TTC549 (cell line): ENCODE measurements at regions not wholly inside any gene's neighbourhood (a gene's known extent, or its start where the extent isn't known, plus 50 kb on each side); places are given as distances from the start of the nearest gene placed in this dataset.

Experiments
- FAIRE-seq: peaks from 2 replicates; lab custom pipeline; 2012; peaks lifted over from hg19 to GRCh38; lab: Jason Lieb, UNC

DNA sequence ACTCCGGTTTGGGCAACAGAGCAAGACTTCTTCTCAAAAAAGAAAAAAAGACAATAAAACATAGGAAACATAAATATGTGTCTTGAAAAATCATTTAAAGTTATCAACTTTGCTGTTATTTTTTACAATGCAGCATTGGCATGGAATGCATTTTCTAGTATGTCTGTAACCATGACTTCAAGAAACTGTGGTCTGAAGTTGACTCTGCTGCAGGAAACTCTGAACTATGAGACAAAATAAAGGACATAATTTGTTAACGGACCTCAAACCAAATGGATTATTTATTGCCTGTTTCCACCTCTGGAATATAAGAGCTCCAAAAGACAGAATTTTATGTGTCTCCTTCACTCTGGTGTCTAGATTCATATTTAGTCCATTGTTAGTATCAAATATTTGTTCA is 79.1 kb downstream of the TRIB2 start:
- no peak for FAIRE-seq

DNA sequence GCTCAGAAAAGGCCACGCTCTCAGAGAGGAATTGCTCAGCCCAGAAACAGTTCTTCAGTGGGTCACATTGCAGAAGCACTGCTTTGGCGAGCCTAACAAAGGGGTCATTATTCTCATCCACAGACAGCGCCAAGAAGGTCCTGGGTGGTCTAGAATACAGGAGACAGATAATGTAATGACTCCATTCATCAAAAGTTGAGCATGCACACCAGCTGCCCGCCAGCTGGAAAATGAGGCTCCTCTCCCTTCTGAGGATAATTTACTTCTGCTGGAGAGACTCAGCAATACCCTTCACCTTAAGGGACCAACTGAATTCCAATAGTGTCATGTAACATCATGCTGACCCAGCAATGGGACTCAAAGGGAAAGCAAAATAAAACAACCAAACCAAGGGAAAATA is 79.9 kb downstream of the TRIB2 start:
- no peak for FAIRE-seq

DNA sequence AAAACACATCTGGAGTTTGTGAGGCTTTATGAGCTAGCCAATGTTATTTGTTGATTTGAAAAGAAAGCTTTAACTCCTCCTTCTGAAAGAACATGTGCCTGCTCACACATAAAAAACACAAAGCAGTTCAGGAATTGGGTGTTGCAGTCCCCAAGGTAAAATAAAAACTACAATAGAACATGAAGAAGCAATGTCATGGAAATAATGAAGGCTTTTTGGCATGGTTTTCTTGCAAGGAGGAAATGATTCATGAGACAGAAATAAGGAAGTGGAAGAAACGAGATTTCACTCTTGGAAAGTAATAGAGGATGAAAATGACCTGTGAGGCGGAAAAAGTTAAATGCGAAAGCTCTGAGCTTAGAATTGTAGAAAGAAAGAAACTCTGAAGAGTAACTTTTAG is 81.1 kb downstream of the TRIB2 start:
- no peak for FAIRE-seq

DNA sequence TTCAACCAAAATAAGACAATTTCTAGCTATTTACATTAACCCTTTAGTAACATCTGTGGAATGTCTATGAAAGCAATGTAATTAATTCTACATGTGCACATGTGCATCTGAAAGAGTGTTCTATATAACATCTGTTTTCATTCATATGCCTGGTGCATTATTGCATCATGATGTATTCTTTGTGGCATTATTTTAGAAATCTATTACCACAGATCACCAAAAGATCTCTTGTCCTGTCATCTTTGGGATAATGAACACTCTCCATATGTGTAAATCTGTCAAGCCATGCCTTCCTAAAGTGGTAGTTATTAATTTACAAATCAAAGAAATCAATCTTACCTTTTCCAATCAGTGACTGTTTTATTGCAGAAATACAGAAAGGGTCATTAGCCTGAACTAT is 86.9 kb downstream of the TRIB2 start:
- FAIRE-seq, result no peak

DNA sequence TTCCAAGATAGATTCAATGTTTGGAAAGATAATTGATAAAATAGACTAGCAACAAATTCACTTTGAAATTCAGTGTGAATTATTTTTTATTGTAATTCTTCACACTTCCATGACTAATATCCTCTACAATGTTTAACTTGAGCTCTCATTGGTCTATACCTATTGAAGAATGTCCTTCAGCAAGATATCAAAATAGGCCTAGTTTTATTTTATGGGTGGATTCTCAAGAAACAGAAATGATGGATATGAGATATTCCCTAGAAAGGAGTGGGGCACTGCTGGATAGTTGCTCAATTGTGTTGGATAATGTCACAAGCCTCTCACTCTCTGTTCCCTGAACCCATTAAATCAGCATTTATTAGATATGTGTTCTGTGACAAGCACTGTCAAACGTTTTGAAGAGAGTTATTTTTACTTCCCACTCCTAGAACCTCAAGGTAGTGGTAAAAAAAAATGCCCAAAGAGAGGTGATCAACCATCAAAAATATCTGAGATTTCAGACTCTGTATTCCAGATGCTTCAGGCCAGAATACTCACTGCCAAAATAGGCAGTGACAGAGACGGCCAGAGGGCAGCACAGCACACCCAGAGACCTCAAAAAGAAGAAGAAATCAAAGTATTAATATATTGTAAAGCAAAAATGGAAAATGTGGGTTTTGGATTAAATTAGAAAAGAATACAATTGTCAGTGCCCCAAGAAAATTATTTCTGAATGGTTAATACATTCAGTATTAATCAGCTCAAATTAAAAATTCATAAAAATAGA is 87.5 kb downstream of the TRIB2 start:
- FAIRE-seq, result no peak

DNA sequence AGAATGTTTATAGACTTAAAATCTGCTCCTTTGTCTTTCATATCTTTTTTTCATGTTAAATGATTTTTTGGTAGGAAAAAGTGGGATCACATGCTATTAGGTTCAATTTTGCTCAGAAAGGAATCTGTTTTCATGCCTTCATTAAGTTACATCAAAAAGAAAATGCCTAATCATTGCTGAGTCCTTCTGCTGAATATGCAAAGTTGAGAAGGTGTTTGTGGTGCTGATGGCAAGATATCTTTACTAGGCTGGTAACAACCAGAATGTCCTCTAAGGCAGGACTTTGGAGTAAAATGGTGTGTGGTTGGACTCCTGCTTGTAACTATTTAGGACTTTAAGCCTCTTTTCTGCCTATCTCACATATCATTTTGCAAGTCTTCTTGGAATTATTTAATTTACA is 88.3 kb downstream of the TRIB2 start:
- no peak for FAIRE-seq

DNA sequence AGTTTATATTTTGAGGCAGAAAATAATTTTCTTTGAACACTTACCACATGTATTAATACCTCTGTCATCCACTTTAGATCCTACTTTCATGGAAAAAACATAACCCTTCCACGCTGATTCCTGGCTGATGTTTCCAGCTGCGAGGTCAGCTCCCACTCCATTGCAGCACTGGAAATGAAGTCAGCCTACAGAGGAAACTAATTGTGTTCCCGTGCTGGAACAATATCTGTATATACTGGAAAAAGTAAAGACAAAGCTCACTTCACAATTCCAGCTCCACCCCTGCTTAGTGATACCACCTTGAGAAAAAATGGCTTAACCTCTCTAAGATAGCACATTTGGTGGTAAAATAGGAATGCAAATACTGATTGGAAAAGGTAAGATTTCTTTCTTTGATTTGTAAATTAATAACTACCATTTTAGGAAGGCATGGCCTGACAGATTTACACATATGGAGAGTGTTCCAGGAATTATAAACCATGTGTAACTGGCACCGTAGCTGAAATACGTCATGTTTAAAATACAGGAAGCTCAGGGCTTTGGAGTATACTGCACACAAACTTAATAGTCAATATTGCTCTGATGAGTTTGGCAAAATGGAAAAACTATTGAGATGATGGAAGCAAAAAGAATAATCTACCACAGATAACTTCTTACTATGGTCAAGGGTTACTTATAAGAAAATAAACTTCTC is 90.0 kb downstream of the TRIB2 start:
- no peak for FAIRE-seq

DNA sequence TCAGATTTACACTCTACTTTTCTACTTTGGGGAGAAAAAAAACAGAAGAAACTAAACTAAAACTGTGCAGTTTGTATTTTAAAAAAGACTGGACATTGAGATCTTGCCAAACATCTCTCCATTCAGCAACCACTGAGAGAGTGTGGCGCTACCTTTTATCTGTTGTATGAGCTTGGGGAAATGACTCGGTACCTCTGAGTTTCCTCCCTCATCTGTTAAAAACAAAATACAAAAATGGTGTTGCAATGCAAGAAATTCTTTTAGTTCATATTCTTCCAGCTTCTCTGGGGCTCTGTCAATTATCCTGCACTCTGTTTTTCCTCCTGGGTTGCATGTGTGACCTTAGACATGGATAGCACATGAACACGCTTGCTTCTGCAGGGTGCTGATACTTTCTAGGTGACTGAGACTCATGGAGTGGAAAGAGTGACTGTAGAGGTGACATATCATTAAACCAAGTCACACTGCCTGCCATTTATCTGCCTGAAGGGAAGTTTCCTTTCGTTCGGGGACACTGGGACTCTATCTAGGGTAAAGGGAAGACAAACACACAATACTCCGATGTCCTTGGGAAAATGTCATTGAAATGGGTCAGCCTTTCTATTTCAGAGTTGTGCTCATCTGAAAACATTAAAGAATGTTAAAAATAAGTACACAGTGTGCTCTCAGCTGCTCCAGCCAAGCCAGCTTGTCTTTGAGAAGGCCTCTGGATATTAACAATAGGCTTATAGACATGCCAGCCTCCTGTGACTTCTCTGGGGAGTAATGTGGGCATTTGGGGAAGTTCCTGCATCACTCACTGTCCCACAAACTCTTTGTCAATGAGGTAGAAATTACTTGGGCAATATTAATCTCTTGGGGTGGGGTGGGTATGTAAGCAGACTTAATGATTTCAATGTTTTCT is 91.4 kb downstream of the TRIB2 start:
- FAIRE-seq, result no peak

DNA sequence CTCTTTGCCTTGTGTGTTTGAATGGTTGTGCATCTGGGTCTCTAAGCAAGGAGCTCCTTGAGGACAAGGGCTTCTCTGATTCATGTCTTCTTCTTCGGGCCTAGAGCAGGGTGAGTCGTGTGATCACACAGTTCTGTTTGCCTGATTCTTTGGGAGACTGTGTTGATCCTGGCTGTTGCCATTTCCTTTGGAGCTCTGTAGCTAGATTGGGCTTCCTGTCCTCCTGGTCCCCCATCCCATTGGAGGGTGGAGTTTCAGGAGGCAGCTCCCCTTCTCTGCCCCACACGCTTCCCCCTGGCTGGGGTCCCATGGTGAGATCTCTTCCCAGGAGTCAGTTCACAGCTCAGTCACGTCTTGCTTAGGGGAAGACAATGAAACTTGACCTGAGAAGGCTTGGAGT is 92.8 kb downstream of the TRIB2 start:
- FAIRE-seq, result no peak

DNA sequence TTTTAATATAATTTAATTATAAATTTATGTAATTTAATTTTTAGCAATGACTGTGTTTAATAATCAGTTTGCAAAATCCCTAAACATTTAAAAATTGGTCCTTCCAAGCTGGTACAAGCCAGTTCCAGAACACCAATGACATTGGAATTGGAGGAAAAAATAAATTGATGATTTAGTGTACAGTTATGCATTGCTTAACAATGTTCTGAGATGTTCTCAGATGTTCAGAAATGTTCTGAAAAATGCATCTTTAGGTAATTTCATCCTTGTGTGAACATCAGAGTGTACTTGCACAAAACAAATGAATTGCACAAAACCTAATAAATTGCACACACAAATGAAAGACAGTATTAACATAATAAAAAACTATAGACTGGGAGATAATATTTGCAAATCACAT is 95.2 kb downstream of the TRIB2 start:
- FAIRE-seq, result no peak

DNA sequence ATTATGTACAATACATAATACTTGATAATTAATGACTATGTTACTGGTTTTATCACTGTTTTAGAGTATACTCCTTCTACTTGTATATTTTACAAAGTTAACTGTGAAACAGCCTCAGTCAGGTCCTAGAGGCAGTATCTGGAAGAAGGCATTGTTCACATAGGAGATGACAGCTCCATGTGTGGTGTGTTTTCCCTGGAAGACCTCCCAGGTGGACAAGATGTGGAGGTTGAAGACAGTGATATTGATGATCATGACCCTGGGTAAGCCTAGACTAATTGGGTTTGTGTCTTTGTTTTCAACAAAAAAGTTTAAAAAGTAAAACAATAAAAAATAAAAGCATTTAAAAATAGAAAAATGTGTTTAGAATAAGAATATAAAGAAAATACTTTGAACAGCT is 96.4 kb downstream of the TRIB2 start:
- no peak for FAIRE-seq

DNA sequence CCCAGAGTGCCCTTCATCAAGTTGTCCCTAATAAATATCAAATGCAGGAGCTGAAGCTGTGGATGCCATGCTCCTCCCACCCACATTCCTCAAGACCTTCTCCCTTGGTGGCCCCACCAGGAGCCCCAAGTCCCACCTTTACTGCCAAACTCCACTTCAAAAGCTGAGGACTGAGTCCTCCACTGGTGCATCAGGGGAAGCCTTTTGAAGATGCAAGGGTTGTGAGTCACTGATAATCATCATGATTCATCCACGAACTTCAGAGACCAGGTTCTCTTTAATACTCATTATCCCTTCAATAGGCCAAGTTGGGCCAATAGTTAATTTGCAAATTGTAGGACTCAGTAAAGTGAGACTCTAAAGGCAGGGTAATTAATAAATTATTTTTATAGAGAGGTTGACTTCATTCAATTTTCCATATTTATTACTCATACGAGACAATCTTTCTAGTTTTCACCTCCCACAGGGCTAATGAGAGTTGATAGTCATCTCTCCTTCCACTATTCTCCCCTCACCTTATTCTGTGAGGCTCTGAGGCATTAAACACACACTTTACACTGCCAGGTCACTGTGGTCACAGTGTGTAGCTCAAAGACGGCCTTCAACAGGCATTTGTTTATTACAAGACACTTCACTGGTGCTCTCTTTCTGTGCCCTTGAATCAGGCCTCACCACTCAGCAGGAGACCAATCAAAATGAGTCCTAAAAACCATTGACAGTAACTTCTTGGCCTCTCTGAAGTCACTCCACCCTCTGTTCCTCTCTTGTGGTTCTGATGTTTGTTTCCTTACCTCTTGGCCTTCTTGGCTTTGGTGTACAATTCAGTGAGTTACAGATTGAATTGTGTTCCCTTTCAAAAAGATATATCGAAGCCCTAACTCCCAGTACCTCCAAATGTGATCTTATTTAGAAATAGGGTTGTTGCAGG is 99.9 kb downstream of the TRIB2 start:
- FAIRE-seq, result no peak

DNA sequence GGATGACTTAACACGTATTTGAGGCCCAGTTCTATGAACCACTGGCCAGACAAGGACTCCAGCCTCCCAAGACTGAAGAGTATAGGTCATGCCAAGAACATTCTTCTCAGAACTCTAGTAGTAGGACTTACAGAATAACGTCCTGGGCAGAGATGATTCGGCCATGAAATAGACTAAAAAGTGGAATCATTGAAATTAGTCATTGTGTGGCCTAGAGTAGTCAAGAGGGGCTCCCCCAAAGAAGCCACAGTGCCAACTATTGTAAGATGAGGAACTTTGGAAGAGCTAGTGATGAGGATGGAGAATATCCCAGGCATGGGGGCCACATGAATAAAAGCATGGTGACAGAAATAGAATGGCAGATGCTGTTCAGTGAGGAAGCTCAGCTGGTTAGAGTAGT is 101.1 kb downstream of the TRIB2 start:
- FAIRE-seq, result no peak

DNA sequence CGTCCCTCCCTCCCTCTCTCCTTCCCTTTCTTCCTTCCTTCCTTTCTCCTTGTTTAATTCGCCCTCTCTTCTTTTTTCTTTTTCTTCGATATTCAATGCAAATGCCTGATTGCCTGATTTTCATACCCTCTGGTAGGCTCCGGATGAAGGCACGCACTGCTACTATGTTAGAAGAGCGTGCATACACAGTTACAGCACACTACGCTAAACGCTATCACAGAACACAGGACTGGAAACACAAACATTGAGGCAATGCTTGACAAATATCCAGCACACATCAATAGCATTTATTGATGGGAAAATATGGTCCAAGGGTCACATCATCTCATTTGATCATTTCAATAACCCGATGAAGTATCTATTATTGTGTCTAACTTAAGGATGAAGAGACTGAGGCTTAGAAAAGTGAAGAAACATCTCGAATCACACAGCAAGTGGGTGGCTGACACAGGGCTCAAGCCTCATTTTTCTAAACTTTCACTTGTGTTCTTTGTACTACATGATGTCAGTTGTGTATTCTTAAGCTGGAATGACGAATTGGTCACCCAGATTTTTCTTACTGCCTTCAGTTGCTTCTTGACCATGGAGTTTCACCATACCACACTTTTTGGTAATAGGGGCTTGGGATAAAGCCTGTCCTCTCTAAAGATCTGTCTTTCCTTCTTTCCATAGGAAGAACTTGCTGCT is 101.8 kb downstream of the TRIB2 start:
- no peak for FAIRE-seq

DNA sequence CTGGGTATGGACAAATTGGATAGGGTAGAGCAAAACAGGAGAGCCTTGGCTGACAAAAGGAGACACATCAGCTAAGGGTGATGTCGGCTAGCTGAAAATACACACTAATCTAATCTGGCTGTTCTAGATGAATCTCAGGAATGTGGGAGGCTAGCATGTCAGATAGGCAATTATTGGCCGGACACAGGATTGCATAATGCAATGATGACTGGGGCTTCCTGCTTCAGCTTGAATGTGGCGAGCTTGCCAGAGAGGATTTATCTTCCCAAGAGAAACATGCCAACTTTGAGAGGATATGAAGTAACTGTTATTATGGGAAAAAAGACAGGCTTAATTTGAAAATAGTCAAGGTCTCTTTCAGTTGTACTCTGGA is 102.4 kb downstream of the TRIB2 start:
- FAIRE-seq, result no peak

DNA sequence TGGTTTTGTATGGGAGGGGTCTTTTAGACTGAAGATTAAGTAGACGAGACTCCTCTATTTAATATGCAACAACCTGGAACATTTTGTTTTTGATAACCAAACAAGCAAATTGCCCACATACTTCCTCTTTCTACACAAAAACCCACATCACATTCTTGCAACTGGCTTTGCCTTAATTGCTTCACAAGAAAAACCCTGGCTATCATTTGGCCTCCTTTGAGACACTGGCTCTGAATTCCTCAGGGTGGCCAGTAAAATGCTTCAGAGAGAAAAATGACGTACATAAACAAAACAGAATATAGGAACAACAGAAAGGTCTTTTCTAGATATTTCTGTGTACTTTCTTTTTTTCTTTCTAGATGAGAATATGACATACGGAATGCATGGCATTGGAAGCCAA is 103.0 kb downstream of the TRIB2 start:
- FAIRE-seq, result no peak

DNA sequence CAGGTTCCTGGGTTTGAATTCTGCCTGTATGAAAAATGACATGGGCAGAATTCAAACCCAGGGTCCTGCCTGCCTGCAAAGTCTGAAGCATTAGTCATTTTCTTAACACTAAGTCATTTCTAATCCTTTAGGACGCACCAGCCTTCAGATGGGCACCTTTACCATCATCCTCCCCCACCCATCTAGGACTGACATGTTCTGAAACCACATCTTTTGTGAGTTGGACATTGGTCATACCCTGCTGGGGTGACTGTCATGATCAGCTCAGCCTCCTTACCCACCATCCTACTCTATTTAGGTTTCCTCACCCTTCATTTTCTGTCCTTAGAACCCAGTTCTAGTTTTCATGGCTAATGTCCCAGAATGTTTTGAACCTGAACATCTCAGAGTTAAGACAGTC is 104.9 kb downstream of the TRIB2 start:
- no peak for FAIRE-seq

DNA sequence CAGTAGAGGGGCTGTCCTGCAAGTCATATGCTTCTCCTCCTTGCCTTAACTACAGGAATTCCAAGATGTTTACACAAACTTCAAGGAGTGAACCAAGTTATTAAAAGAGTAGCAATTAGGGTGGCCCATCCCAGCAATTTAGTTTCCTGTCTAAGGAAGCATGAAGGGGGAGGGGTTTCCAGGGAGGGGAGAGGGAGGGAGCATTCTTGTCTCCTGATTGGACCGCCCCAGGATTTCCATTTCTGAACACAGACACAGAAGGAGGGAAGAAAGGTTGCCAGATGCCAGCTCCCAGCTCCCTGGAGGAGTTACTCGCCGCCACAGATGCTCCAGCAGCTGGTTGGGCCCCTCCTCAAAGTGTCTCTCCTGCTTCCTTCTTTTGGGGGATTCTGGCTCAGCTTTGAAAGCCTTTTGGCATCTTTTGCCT is 107.6 kb downstream of the TRIB2 start:
- no peak for FAIRE-seq

DNA sequence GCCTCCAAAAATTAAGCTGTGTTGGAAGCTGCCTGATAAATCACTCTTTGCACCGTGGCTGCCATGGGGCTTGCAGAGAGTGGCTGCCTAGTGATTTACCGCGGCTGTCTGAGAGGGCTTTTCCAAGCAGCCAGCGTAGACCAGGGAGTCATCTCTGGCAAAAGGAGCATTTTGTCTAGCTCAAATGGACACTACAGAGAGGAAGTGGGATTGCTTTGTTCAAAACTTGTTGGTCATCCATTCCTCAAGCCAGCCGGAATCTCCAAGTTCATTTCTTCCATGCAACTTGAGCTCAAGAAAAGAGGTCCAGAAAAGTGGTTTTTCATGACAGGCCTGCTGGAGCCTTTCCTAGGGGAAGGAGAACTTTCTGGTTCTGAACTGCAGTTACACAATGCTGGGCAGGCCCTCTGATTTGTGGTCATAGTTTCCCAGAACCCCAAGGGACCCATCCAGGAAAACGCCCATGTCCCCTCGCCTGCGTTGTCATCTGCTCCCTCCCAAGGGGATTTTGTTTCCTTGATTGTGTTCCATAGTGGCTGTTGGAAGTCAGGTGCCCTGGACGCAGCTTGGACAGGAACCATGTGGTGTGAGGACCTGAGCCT is 108.1 kb downstream of the TRIB2 start:
- no peak for FAIRE-seq

DNA sequence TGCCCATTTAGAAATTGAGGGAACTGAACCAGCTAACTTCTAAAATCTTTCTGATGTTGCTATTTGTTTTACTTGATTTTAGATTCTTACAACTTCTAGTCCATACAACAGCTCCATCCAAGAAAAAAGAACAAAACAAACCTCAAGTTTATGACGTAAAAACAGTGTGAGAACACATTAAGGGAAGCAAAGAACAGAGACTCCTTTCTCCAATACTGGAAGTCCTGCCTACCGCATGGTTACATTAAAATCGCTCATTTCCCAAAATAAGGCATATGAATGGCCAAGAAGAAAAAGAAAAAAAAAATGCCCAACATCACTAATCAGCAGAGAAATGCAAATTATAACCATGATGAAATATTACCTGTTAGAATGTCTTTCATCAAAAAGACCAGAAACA is 110.0 kb downstream of the TRIB2 start:
- no peak for FAIRE-seq

DNA sequence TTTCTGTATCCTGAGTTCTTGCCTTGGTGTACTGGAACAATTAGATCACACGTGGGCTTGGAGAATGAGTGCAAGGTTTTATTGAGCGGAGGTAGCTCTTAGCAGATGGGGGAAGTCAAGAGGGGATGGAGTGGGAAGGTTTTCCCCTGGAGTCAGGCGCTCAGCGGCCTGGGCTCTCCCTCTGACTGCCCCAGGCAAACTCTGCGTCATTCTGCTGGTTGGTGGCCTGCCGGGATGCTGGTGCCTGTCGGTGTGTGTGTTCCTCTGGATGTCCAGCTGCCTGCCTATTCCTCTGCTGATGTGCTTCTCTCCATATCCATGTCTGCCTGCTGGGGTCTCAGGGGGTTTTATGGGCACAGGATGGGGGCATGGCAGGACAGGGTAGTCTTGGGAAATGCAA is 111.0 kb downstream of the TRIB2 start:
- FAIRE-seq, result no peak
